ENCODE measurements at regions not wholly inside any gene's neighbourhood (a gene's known extent, or its start where the extent isn't known, plus 50 kb on each side); places are given as distances from the start of the nearest gene placed in this dataset.
"Not testable (repeated sequence)": the region's sequence is repeated elsewhere in the genome, so short reads cannot be mapped to it uniquely, and the experiment has no call there.

- H4K8ac ChIP-seq (ENCODE audit: low read length), result no peak overlapping the region
These were observed 137.7 kb upstream of the XIRP2 start for GRCh38 chr2:166750624-166751023.

GRCh38 chr2:166744117-166744516 is 144.2 kb upstream of the XIRP2 start:
- H2BK12ac ChIP-seq (ENCODE audit: low read length in 2 of 2); H4K91ac ChIP-seq (ENCODE audit: low read length); H3K4me3 ChIP-seq (ENCODE audit: insufficient read depth in 1 of 2, low read depth in 1 of 2, low read length in 2 of 2): not testable (repeated sequence)

More at GRCh38 chr2:166750624-166751023, 137.7 kb upstream of the XIRP2 start:
- Histone ChIP-seq H4K91ac (ENCODE audit: low read length) (no peak overlapping the region), H3K4me2 (ENCODE audit: low read length, poor library complexity, severe bottlenecking) (no peak overlapping the region), H3K9me3 (ENCODE audit: control insufficient read depth, low read length) (peaks cover 34% of the 10 kb centered on the region), H3K9ac (ENCODE audit: low read length) (no peak overlapping the region), H2AK5ac (ENCODE audit: low read length, severe bottlenecking) (no peak overlapping the region), H3K14ac (ENCODE audit: low read length in 2 of 2) (no peak overlapping the region), H2BK5ac (ENCODE audit: low read depth, low read length, poor library complexity, severe bottlenecking) (no peak overlapping the region), H3K4ac (ENCODE audit: low read depth in 1 of 2, low read length in 2 of 2) (no peak overlapping the region), H2BK15ac (ENCODE audit: low read depth, poor library complexity, severe bottlenecking) (no peak overlapping the region), H3K23ac (ENCODE audit: low read length in 2 of 2) (no peak overlapping the region), H2BK12ac (ENCODE audit: low read length in 2 of 2) (no peak overlapping the region), H2AFZ (ENCODE audit: low read depth, low read length) (no peak overlapping the region), H3K27me3 (ENCODE audit: control insufficient read depth in 1 of 2, insufficient read depth in 1 of 2, low read length in 2 of 2) (no peaks in the 10 kb centered on the region), H3K36me3 (ENCODE audit: control insufficient read depth in 1 of 2, insufficient read depth in 2 of 2, low read depth in 1 of 2, low read length in 2 of 2) (no peaks in the 10 kb centered on the region), H3K4me3 (ENCODE audit: insufficient read depth in 1 of 2, low read depth in 1 of 2, low read length in 2 of 2) (no peak overlapping the region), H3K18ac (ENCODE audit: low read depth in 1 of 2, low read length in 2 of 2) (no peak overlapping the region), H2BK120ac (ENCODE audit: low read depth, low read length) (no peak overlapping the region), H3K27ac (ENCODE audit: low read length, poor library complexity, severe bottlenecking) (no peak overlapping the region), H3K4me1 (ENCODE audit: control insufficient read depth, insufficient read depth, low read depth, low read length) (no peaks in the 10 kb centered on the region), H3K79me1 (replicated peaks; ENCODE audit: low read length, poor library complexity, severe bottlenecking) (no peaks in the 10 kb centered on the region)
- WGBS, result no CpG with 5 or more reads among the region's 1 CpG
- no peak for DNase-seq

DNA sequence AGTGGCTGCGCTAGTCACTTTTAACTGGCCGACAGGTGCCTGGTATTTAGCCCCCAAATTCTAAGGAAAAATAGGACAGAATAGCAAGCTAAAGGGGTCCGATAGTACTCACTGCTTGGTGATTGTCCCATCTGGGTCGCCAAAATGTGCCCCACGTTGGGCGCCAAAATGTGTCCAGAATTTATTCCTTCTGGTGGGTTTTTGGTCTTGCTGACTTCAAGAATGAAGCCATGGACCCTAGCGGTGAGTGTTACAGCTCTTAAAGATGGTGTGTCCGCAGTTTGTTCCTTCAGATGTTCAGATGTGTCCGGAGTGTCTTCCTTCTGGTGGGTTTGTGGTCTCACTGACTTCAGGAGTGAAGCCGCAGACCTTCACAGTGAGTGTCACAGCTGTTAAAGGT is 144.8 kb upstream of the XIRP2 start:
- not testable (repeated sequence) for H2BK12ac ChIP-seq (ENCODE audit: low read length in 2 of 2); H2BK120ac ChIP-seq (ENCODE audit: low read depth, low read length); H3K23ac ChIP-seq (ENCODE audit: low read length in 2 of 2); H4K8ac ChIP-seq (ENCODE audit: low read length); H3K14ac ChIP-seq (ENCODE audit: low read length in 2 of 2); H2AK5ac ChIP-seq (ENCODE audit: low read length, severe bottlenecking); H3K27ac ChIP-seq (ENCODE audit: low read length, poor library complexity, severe bottlenecking); H3K79me1 ChIP-seq (replicated peaks; ENCODE audit: low read length, poor library complexity, severe bottlenecking); H3K9ac ChIP-seq (ENCODE audit: low read length); H4K91ac ChIP-seq (ENCODE audit: low read length); H2BK5ac ChIP-seq (ENCODE audit: low read depth, low read length, poor library complexity, severe bottlenecking); H3K4ac ChIP-seq (ENCODE audit: low read depth in 1 of 2, low read length in 2 of 2); H3K36me3 ChIP-seq (ENCODE audit: control insufficient read depth in 1 of 2, insufficient read depth in 2 of 2, low read depth in 1 of 2, low read length in 2 of 2); H3K4me2 ChIP-seq (ENCODE audit: low read length, poor library complexity, severe bottlenecking); H2BK15ac ChIP-seq (ENCODE audit: low read depth, poor library complexity, severe bottlenecking); H2AFZ ChIP-seq (ENCODE audit: low read depth, low read length); H3K4me3 ChIP-seq (ENCODE audit: insufficient read depth in 1 of 2, low read depth in 1 of 2, low read length in 2 of 2); H3K18ac ChIP-seq (ENCODE audit: low read depth in 1 of 2, low read length in 2 of 2); H3K4me1 ChIP-seq (ENCODE audit: control insufficient read depth, insufficient read depth, low read depth, low read length); H3K27me3 ChIP-seq (ENCODE audit: control insufficient read depth in 1 of 2, insufficient read depth in 1 of 2, low read length in 2 of 2)
- peaks cover 61% of the 10 kb centered on the region for H3K9me3 ChIP-seq (ENCODE audit: control insufficient read depth, low read length)
- DNase-seq, result peak; percentile 22
- 79% methylated on average over 10 of the region's 10 CpGs for WGBS

More at GRCh38 chr2:166744117-166744516, 144.2 kb upstream of the XIRP2 start:
- 85% methylated on average over 1 of the region's 1 CpG for WGBS
- H2BK5ac ChIP-seq (ENCODE audit: low read depth, low read length, poor library complexity, severe bottlenecking); H3K79me1 ChIP-seq (replicated peaks; ENCODE audit: low read length, poor library complexity, severe bottlenecking); H2BK15ac ChIP-seq (ENCODE audit: low read depth, poor library complexity, severe bottlenecking); H3K14ac ChIP-seq (ENCODE audit: low read length in 2 of 2); H3K36me3 ChIP-seq (ENCODE audit: control insufficient read depth in 1 of 2, insufficient read depth in 2 of 2, low read depth in 1 of 2, low read length in 2 of 2); H3K27ac ChIP-seq (ENCODE audit: low read length, poor library complexity, severe bottlenecking); H3K4me1 ChIP-seq (ENCODE audit: control insufficient read depth, insufficient read depth, low read depth, low read length); H2BK120ac ChIP-seq (ENCODE audit: low read depth, low read length); H3K4ac ChIP-seq (ENCODE audit: low read depth in 1 of 2, low read length in 2 of 2); H2AK5ac ChIP-seq (ENCODE audit: low read length, severe bottlenecking); DNase-seq; H4K8ac ChIP-seq (ENCODE audit: low read length); H3K4me2 ChIP-seq (ENCODE audit: low read length, poor library complexity, severe bottlenecking); H3K27me3 ChIP-seq (ENCODE audit: control insufficient read depth in 1 of 2, insufficient read depth in 1 of 2, low read length in 2 of 2); H3K18ac ChIP-seq (ENCODE audit: low read depth in 1 of 2, low read length in 2 of 2); H2AFZ ChIP-seq (ENCODE audit: low read depth, low read length); H3K9ac ChIP-seq (ENCODE audit: low read length); H3K23ac ChIP-seq (ENCODE audit: low read length in 2 of 2): not testable (repeated sequence)
- H3K9me3 ChIP-seq (ENCODE audit: control insufficient read depth, low read length), result peaks cover 64% of the 10 kb centered on the region

- Histone ChIP-seq H2BK12ac (ENCODE audit: low read length in 2 of 2) (no peak overlapping the region), H3K18ac (ENCODE audit: low read depth in 1 of 2, low read length in 2 of 2) (no peak overlapping the region), H4K8ac (ENCODE audit: low read length) (no peak overlapping the region), H2BK5ac (ENCODE audit: low read depth, low read length, poor library complexity, severe bottlenecking) (no peak overlapping the region), H2BK120ac (ENCODE audit: low read depth, low read length) (no peak overlapping the region), H3K9me3 (ENCODE audit: control insufficient read depth, low read length) (peaks cover 16% of the 10 kb centered on the region), H4K91ac (ENCODE audit: low read length) (no peak overlapping the region), H3K36me3 (ENCODE audit: control insufficient read depth in 1 of 2, insufficient read depth in 2 of 2, low read depth in 1 of 2, low read length in 2 of 2) (no peaks in the 10 kb centered on the region), H3K27me3 (ENCODE audit: control insufficient read depth in 1 of 2, insufficient read depth in 1 of 2, low read length in 2 of 2) (no peaks in the 10 kb centered on the region), H2BK15ac (ENCODE audit: low read depth, poor library complexity, severe bottlenecking) (no peak overlapping the region), H3K79me1 (replicated peaks; ENCODE audit: low read length, poor library complexity, severe bottlenecking) (no peaks in the 10 kb centered on the region), H2AK5ac (ENCODE audit: low read length, severe bottlenecking) (no peak overlapping the region), H3K4me2 (ENCODE audit: low read length, poor library complexity, severe bottlenecking) (no peak overlapping the region), H3K27ac (ENCODE audit: low read length, poor library complexity, severe bottlenecking) (no peak overlapping the region), H3K4ac (ENCODE audit: low read depth in 1 of 2, low read length in 2 of 2) (no peak overlapping the region), H3K9ac (ENCODE audit: low read length) (no peak overlapping the region), H3K4me1 (ENCODE audit: control insufficient read depth, insufficient read depth, low read depth, low read length) (no peaks in the 10 kb centered on the region), H3K23ac (ENCODE audit: low read length in 2 of 2) (no peak overlapping the region), H3K14ac (ENCODE audit: low read length in 2 of 2) (no peak overlapping the region), H2AFZ (ENCODE audit: low read depth, low read length) (no peak overlapping the region), H3K4me3 (ENCODE audit: insufficient read depth in 1 of 2, low read depth in 1 of 2, low read length in 2 of 2) (no peak overlapping the region)
- no peak for DNase-seq
- WGBS, result no CpG with 5 or more reads among the region's 2 CpGs
These were observed 161.2 kb upstream of the XIRP2 start for GRCh38 chr2:166727095-166727494.

Data from mesenchymal stem cell (in vitro differentiated cells and primary cell).